Keratinocyte (primary cell): ENCODE measurements at regions not wholly inside any gene's neighbourhood (a gene's known extent, or its start where the extent isn't known, plus 50 kb on each side); places are given as distances from the start of the nearest gene placed in this dataset.

Source experiments
- DNase-seq: peaks from one replicate; pipeline ENCODE4 v3.0.0-alpha.2; 2011; ENCODE audit warnings: low read depth, missing footprints, low spot score
- FAIRE-seq: peaks from 2 replicates; lab custom pipeline; 2011; peaks lifted over from hg19 to GRCh38; lab: Jason Lieb, UNC
- H2AFZ ChIP-seq: 2 replicates; pipeline ENCODE4 v1.6.0; 2012; ENCODE audit warnings: low read length, control low read depth, inconsistent platforms; ENCODE audit not compliant: control insufficient read depth
- H3K27ac ChIP-seq: 2 replicates; pipeline ENCODE4 v1.5.1; 2011; ENCODE audit warnings: low read length; ENCODE audit not compliant: control insufficient read depth, insufficient read depth
- H3K27me3 ChIP-seq: 3 replicates; pipeline ENCODE4 v1.6.0; 2011; ENCODE audit warnings: low read length; ENCODE audit not compliant: control insufficient read depth, insufficient read depth; ENCODE audit errors: extremely low read depth
- H3K36me3 ChIP-seq, 2 experiments: 2 replicates in 1 of 2; 3 replicates in 1 of 2; pipeline ENCODE4 v1.5.1; 2011; ENCODE audit warnings: low read length in 2 of 2, mild to moderate bottlenecking in 1 of 2; ENCODE audit not compliant: control insufficient read depth in 2 of 2, insufficient read depth in 2 of 2; ENCODE audit errors: extremely low read depth in 1 of 2
- H3K4me1 ChIP-seq: 3 replicates; pipeline ENCODE4 v1.5.1; 2011; ENCODE audit warnings: low read length; ENCODE audit not compliant: control insufficient read depth, insufficient read depth; ENCODE audit errors: extremely low read depth
- H3K4me2 ChIP-seq: 3 replicates; pipeline ENCODE4 v1.6.0; 2011; ENCODE audit warnings: low read depth, low read length; ENCODE audit not compliant: control insufficient read depth, insufficient read depth; ENCODE audit errors: extremely low read depth
- H3K4me3 ChIP-seq, 3 experiments: fragments of 200-600 bp in 1 of 3; sonication (generic) in 1 of 3; 2 replicates in 2 of 3; 3 replicates in 1 of 3; pipeline ENCODE4 v1.5.1; 2011 to 2016; ENCODE audit warnings: low read length in 3 of 3, mild to moderate bottlenecking in 3 of 3, control low read depth in 2 of 3, inconsistent platforms in 1 of 3, low read depth in 1 of 3, mixed read lengths in 1 of 3, mixed run types in 1 of 3, moderate library complexity in 1 of 3; ENCODE audit not compliant: control insufficient read depth in 2 of 3, insufficient read depth in 2 of 3; ENCODE audit errors: extremely low read depth in 1 of 3
- H3K79me2 ChIP-seq: 2 replicates; pipeline ENCODE4 v1.6.0; 2012; ENCODE audit warnings: low read length; ENCODE audit not compliant: control insufficient read depth, insufficient read depth
- H3K9ac ChIP-seq: 3 replicates; pipeline ENCODE4 v1.6.0; 2011; ENCODE audit warnings: low read length; ENCODE audit not compliant: control insufficient read depth, insufficient read depth; ENCODE audit errors: extremely low read depth
- H3K9me1 ChIP-seq: 3 replicates; pipeline ENCODE4 v1.6.0; 2011; ENCODE audit warnings: low read length; ENCODE audit not compliant: control insufficient read depth, insufficient read depth; ENCODE audit errors: extremely low read depth
- H3K9me3 ChIP-seq: 2 replicates; pipeline ENCODE4 v1.5.1; 2012; ENCODE audit warnings: low read depth, low read length; ENCODE audit not compliant: control insufficient read depth
- H4K20me1 ChIP-seq: 3 replicates; pipeline ENCODE4 v1.6.0; 2011; ENCODE audit warnings: low read length; ENCODE audit not compliant: control insufficient read depth, insufficient read depth; ENCODE audit errors: extremely low read depth
- CTCF ChIP-seq, 3 experiments: IDR thresholded peaks in 1 of 3; conservative IDR thresholded peaks in 1 of 3; optimal IDR thresholded peaks in 1 of 3; 2 replicates in 2 of 3; 3 replicates in 1 of 3; pipeline versions ENCODE3 to v1.5.1; 2011; ENCODE audit warnings: low read length in 3 of 3, mild to moderate bottlenecking in 3 of 3, moderate library complexity in 2 of 3, control low read depth in 1 of 3, inconsistent platforms in 1 of 3; ENCODE audit not compliant: insufficient read depth in 2 of 3; ENCODE audit errors: extremely low read depth in 1 of 3
- EZH2 ChIP-seq: IDR thresholded peaks from one replicate; pipeline ENCODE4 v1.6.1; 2012; ENCODE audit warnings: inconsistent platforms, mild to moderate bottlenecking, low read length, moderate library complexity
- dilution Hi-C: fragments of 300-500 bp; cut with MboI; formaldehyde crosslinking; loops from one replicate; pipeline ENCODE4 v1.7.0; 2020; ENCODE audit warnings: low sequenced_read_pairs; ENCODE audit not compliant: extremely low pct_ligation_motif_present

- no peaks in the 10 kb centered on the region for H4K20me1 ChIP-seq
- no peak overlapping the region for H2AFZ ChIP-seq
- TF ChIP-seq EZH2 = no peak
- TF ChIP-seq CTCF (optimal IDR thresholded peaks at IDR 0.05 in 1 of 3, IDR thresholded peaks at IDR 0.05 in 1 of 3, conservative IDR thresholded peaks at IDR 0.05 in 1 of 3; ENCODE audit: extremely low read depth in 1 of 3, insufficient read depth in 2 of 3, low read length in 3 of 3) = peak; percentile 36 to 54 (median 40)
- FAIRE-seq (peak; percentile 66), DNase-seq (peak; percentile 7)
- no peak overlapping the region for H3K9ac ChIP-seq
- H3K4me3 ChIP-seq = no peak overlapping the region
- no peaks in the 10 kb centered on the region for H3K4me1 ChIP-seq
- dilution Hi-C loops = no loop called here
- no peaks in the 10 kb centered on the region for H3K79me2 ChIP-seq
- H3K36me3 ChIP-seq = no peaks in the 10 kb centered on the region
- H3K27ac ChIP-seq = no peak overlapping the region
- no peaks in the 10 kb centered on the region for H3K9me1 ChIP-seq
- H3K9me3 ChIP-seq = no peaks in the 10 kb centered on the region
- no peaks in the 10 kb centered on the region for H3K27me3 ChIP-seq
- no peak overlapping the region for H3K4me2 ChIP-seq
Observed at GRCh38 chr14:66403183-66403582, 83.0 kb upstream of the CCDC196 start.

GRCh38 chr14:66404051-66404545 lies 82.1 kb upstream of the CCDC196 start:
- dilution Hi-C loops = no loop called here
- H3K9me3 ChIP-seq = no peaks in the 10 kb centered on the region
- FAIRE-seq (no peak), DNase-seq (no peak)
- no peaks in the 10 kb centered on the region for H3K79me2 ChIP-seq
- H3K4me2 ChIP-seq = no peak overlapping the region
- TF ChIP-seq CTCF (optimal IDR thresholded peaks at IDR 0.05 in 1 of 3, IDR thresholded peaks at IDR 0.05 in 1 of 3, conservative IDR thresholded peaks at IDR 0.05 in 1 of 3; ENCODE audit: extremely low read depth in 1 of 3, insufficient read depth in 2 of 3, low read length in 3 of 3) (no peak), EZH2 (no peak)
- H3K27ac ChIP-seq = no peak overlapping the region
- H4K20me1 ChIP-seq = no peaks in the 10 kb centered on the region
- no peaks in the 10 kb centered on the region for H3K27me3 ChIP-seq
- H3K9ac ChIP-seq = no peak overlapping the region
- no peak overlapping the region for H2AFZ ChIP-seq
- no peaks in the 10 kb centered on the region for H3K4me1 ChIP-seq
- H3K36me3 ChIP-seq = no peaks in the 10 kb centered on the region
- no peaks in the 10 kb centered on the region for H3K9me1 ChIP-seq
- H3K4me3 ChIP-seq = no peak overlapping the region
